Tibial artery (tissue), 4 donors: ENCODE measurements at regions not wholly inside any gene's neighbourhood (a gene's known extent, or its start where the extent isn't known, plus 50 kb on each side); places are given as distances from the start of the nearest gene placed in this dataset.

Experiments used
- DNase-seq, 2 donors: peaks; one replicate each; pipeline ENCODE4 v3.0.0-alpha.2; 2019
- H3K27ac ChIP-seq, 2 donors: fragments of 200-600 bp; sonication (generic) in 1 of 2; 1 replicate in 1 of 2; 2 replicates in 1 of 2; pipeline ENCODE4 v1.5.1; 2018 to 2019; ENCODE audit warnings: mild to moderate bottlenecking in 1 of 2
- H3K27me3 ChIP-seq, 2 donors: fragments of 200-600 bp; sonication (generic) in 1 of 2; one replicate each; pipeline versions ENCODE4 v1.5.1 to v1.6.0; 2016 to 2019
- H3K36me3 ChIP-seq, 3 donors: fragments of 200-600 bp; sonication (generic) in 2 of 3; one replicate each; pipeline ENCODE4 v1.5.1; 2016 to 2019; ENCODE audit warnings: mild to moderate bottlenecking in 2 of 3
- H3K4me1 ChIP-seq, 4 donors: fragments of 200-600 bp; sonication (generic) in 2 of 4; 1 replicate in 3 of 4; 2 replicates in 1 of 4; pipeline ENCODE4 v1.5.1; 2016 to 2019
- H3K4me3 ChIP-seq, 2 donors: fragments of 200-600 bp; sonication (generic) in 1 of 2; 1 replicate in 1 of 2; 2 replicates in 1 of 2; pipeline ENCODE4 v1.5.1; 2018 to 2019; ENCODE audit warnings: mild to moderate bottlenecking in 2 of 2
- H3K9me3 ChIP-seq, 3 donors: fragments of 200-600 bp; sonication (generic) in 1 of 3; one replicate each; pipeline ENCODE4 v1.5.1; 2016 to 2019
- CTCF ChIP-seq, 2 experiments: fragments of 200-600 bp in 1 of 2; fragments of 450-650 bp in 1 of 2; IDR thresholded peaks; one replicate each; pipeline ENCODE4 v1.5.1; 2017 to 2019; ENCODE audit warnings: antibody characterized with exemption in 2 of 2, mild to moderate bottlenecking in 1 of 2, moderate library complexity in 1 of 2
- intact Hi-C: fragments of 100-400 bp; cut with DNase I; formaldehyde crosslinking; loops from one replicate; pipeline ENCODE4 v1.15.0; 2023; ENCODE audit warnings: low total_unique reads

- Histone ChIP-seq H3K27me3 (no peaks in the 10 kb centered on the region), H3K4me3 (no peak overlapping the region), H3K9me3 (no peaks in the 10 kb centered on the region), H3K27ac (no peak overlapping the region), H3K4me1 (peaks cover 0 to 30% (median 7%) of the 10 kb centered on the region in 4 donors), H3K36me3 (no peaks in the 10 kb centered on the region)
- intact Hi-C loops, result no loop called here
- no peak for DNase-seq
- no peak for TF ChIP-seq CTCF (IDR thresholded peaks at IDR 0.05)
These were observed 126.6 kb upstream of the RAB11FIP2 start for GRCh38 chr10:118173296-118173695.

- Histone ChIP-seq H3K9me3 (no peaks in the 10 kb centered on the region), H3K4me3 (no peak overlapping the region), H3K27me3 (no peaks in the 10 kb centered on the region), H3K4me1 (peaks cover 0 to 39% (median 15%) of the 10 kb centered on the region in 4 donors), H3K27ac (no peak overlapping the region), H3K36me3 (no peaks in the 10 kb centered on the region)
- TF ChIP-seq CTCF (IDR thresholded peaks at IDR 0.05), result no peak
- intact Hi-C loops, result no loop called here
- DNase-seq, result no peak
These were observed 125.1 kb upstream of the RAB11FIP2 start for GRCh38 chr10:118171861-118172260.

- H3K4me3 ChIP-seq, result no peak overlapping the region
- H3K27ac ChIP-seq, result peak overlapping the region; percentile 34 to 38
- H3K4me1 ChIP-seq, result peaks cover 0 to 26% (median 14%) of the 10 kb centered on the region in 4 donors
- intact Hi-C loops, result no loop called here
- no peaks in the 10 kb centered on the region for H3K36me3 ChIP-seq
- H3K9me3 ChIP-seq, result no peaks in the 10 kb centered on the region
- no peaks in the 10 kb centered on the region for H3K27me3 ChIP-seq
- TF ChIP-seq CTCF (IDR thresholded peaks at IDR 0.05), result no peak
- no peak for DNase-seq
These were observed 120.4 kb upstream of the RAB11FIP2 start for GRCh38 chr10:118167056-118167700.

GRCh38 chr10:118163217-118163616, 116.5 kb upstream of the RAB11FIP2 start:
- H3K4me1 ChIP-seq, result peaks cover 0 to 29% (median 12%) of the 10 kb centered on the region in 4 donors
- DNase-seq, result no peak
- H3K4me3 ChIP-seq, result no peak overlapping the region
- no peaks in the 10 kb centered on the region for H3K27me3 ChIP-seq
- no peak overlapping the region for H3K27ac ChIP-seq
- intact Hi-C loops, result no loop called here
- TF ChIP-seq CTCF (IDR thresholded peaks at IDR 0.05), result no peak
- H3K36me3 ChIP-seq, result no peaks in the 10 kb centered on the region
- no peaks in the 10 kb centered on the region for H3K9me3 ChIP-seq

GRCh38 chr10:118161461-118162246, 114.9 kb upstream of the RAB11FIP2 start:
- no peak overlapping the region for H3K27ac ChIP-seq

More at GRCh38 chr10:118161461-118162246, 114.9 kb upstream of the RAB11FIP2 start:
- intact Hi-C loops, result no loop called here
- TF ChIP-seq CTCF (IDR thresholded peaks at IDR 0.05), result no peak
- no peak overlapping the region for H3K4me3 ChIP-seq
- H3K9me3 ChIP-seq, result no peaks in the 10 kb centered on the region
- H3K4me1 ChIP-seq, result peaks cover 0 to 20% (median 3%) of the 10 kb centered on the region in 4 donors
- H3K27me3 ChIP-seq, result no peaks in the 10 kb centered on the region
- no peak for DNase-seq
- no peaks in the 10 kb centered on the region for H3K36me3 ChIP-seq
